Dendritic cell treated with granulocyte-macrophage colony-stimulating factor and Interleukin-4, amounts not matched to agents 40 ng/mL and 50 ng/mL, for 4 days (primary cell): ENCODE measurements at regions not wholly inside any gene's neighbourhood (a gene's known extent, or its start where the extent isn't known, plus 50 kb on each side); places are given as distances from the start of the nearest gene placed in this dataset.

Experiments used
- H3K27ac Mint-ChIP-seq: one replicate; pipeline ENCODE4 v1.8.0; 2022; ENCODE audit warnings: mild to moderate bottlenecking, mixed read lengths
- H3K27me3 Mint-ChIP-seq: one replicate; pipeline ENCODE4 v1.8.0; 2022; ENCODE audit warnings: mild to moderate bottlenecking, mixed read lengths
- H3K36me3 Mint-ChIP-seq: one replicate; pipeline ENCODE4 v1.8.0; 2022; ENCODE audit warnings: low read depth, mixed read lengths
- H3K4me1 Mint-ChIP-seq: one replicate; pipeline ENCODE4 v1.8.0; 2022; ENCODE audit warnings: low read depth, mixed read lengths
- H3K4me3 Mint-ChIP-seq: one replicate; pipeline ENCODE4 v1.8.0; 2022; ENCODE audit warnings: mild to moderate bottlenecking, moderate library complexity, mixed read lengths
- H3K9me3 Mint-ChIP-seq: one replicate; pipeline ENCODE4 v1.8.0; 2022; ENCODE audit warnings: mixed read lengths
- intact Hi-C: fragments of 100-400 bp; cut with micrococcal nuclease; formaldehyde crosslinking; loops from one replicate; pipeline ENCODE4 v1.15.0; 2022

- Mint-ChIP-seq H3K36me3 (no peaks in the 10 kb centered on the region), H3K4me1 (no peaks in the 10 kb centered on the region), H3K9me3 (no peaks in the 10 kb centered on the region), H3K27ac (no peak overlapping the region), H3K27me3 (no peaks in the 10 kb centered on the region), H3K4me3 (no peak overlapping the region)
- intact Hi-C loops: no loop called here
These were observed 217.9 kb upstream of the KCNMB2 start for GRCh38 chr3:178318340-178318739.

- no peak overlapping the region for H3K4me3 Mint-ChIP-seq
- no peaks in the 10 kb centered on the region for H3K4me1 Mint-ChIP-seq
- H3K36me3 Mint-ChIP-seq: no peaks in the 10 kb centered on the region
- intact Hi-C loops: no loop called here
- H3K27me3 Mint-ChIP-seq: no peaks in the 10 kb centered on the region
- no peaks in the 10 kb centered on the region for H3K9me3 Mint-ChIP-seq
- H3K27ac Mint-ChIP-seq: no peak overlapping the region
These were observed 217.1 kb upstream of the KCNMB2 start for GRCh38 chr3:178318941-178319816.

GRCh38 chr3:178320456-178321351, 215.5 kb upstream of the KCNMB2 start:
- Mint-ChIP-seq H3K4me3 (no peak overlapping the region), H3K4me1 (no peaks in the 10 kb centered on the region), H3K9me3 (no peaks in the 10 kb centered on the region), H3K27me3 (no peaks in the 10 kb centered on the region), H3K27ac (no peak overlapping the region), H3K36me3 (no peaks in the 10 kb centered on the region)
- intact Hi-C loops: no loop called here

GRCh38 chr3:178324356-178324755, 211.9 kb upstream of the KCNMB2 start:
- no peaks in the 10 kb centered on the region for H3K4me1 Mint-ChIP-seq
- intact Hi-C loops: no loop called here

GRCh38 chr3:178325330-178325729, 210.9 kb upstream of the KCNMB2 start:
- Mint-ChIP-seq H3K9me3 (no peaks in the 10 kb centered on the region), H3K4me1 (no peaks in the 10 kb centered on the region), H3K4me3 (no peak overlapping the region), H3K36me3 (no peaks in the 10 kb centered on the region), H3K27ac (no peak overlapping the region), H3K27me3 (no peaks in the 10 kb centered on the region)
- intact Hi-C loops: no loop called here

More at GRCh38 chr3:178324356-178324755, 211.9 kb upstream of the KCNMB2 start:
- H3K36me3 Mint-ChIP-seq: no peaks in the 10 kb centered on the region
- H3K27me3 Mint-ChIP-seq: no peaks in the 10 kb centered on the region
- no peak overlapping the region for H3K27ac Mint-ChIP-seq
- no peaks in the 10 kb centered on the region for H3K9me3 Mint-ChIP-seq
- no peak overlapping the region for H3K4me3 Mint-ChIP-seq

GRCh38 chr3:178329936-178330335, 206.3 kb upstream of the KCNMB2 start:
- H3K4me1 Mint-ChIP-seq: no peaks in the 10 kb centered on the region
- no peaks in the 10 kb centered on the region for H3K9me3 Mint-ChIP-seq
- no peak overlapping the region for H3K27ac Mint-ChIP-seq
- intact Hi-C loops: no loop called here
- H3K36me3 Mint-ChIP-seq: no peaks in the 10 kb centered on the region
- no peak overlapping the region for H3K4me3 Mint-ChIP-seq
- H3K27me3 Mint-ChIP-seq: no peaks in the 10 kb centered on the region

GRCh38 chr3:178334239-178334638, 202.0 kb upstream of the KCNMB2 start:
- Mint-ChIP-seq H3K4me3 (no peak overlapping the region), H3K27ac (no peak overlapping the region), H3K36me3 (no peaks in the 10 kb centered on the region), H3K27me3 (no peaks in the 10 kb centered on the region), H3K4me1 (no peaks in the 10 kb centered on the region), H3K9me3 (peaks cover 9% of the 10 kb centered on the region)
- intact Hi-C loops: no loop called here

- peaks cover 9% of the 10 kb centered on the region for H3K9me3 Mint-ChIP-seq
- intact Hi-C loops: no loop called here
- no peaks in the 10 kb centered on the region for H3K4me1 Mint-ChIP-seq
- no peaks in the 10 kb centered on the region for H3K36me3 Mint-ChIP-seq
- no peak overlapping the region for H3K27ac Mint-ChIP-seq
- H3K4me3 Mint-ChIP-seq: no peak overlapping the region
- H3K27me3 Mint-ChIP-seq: no peaks in the 10 kb centered on the region
These were observed 199.9 kb upstream of the KCNMB2 start for GRCh38 chr3:178336336-178336735.

GRCh38 chr3:178340506-178340905, 195.7 kb upstream of the KCNMB2 start:
- H3K9me3 Mint-ChIP-seq: peaks cover 8% of the 10 kb centered on the region
- no peaks in the 10 kb centered on the region for H3K4me1 Mint-ChIP-seq
- no peaks in the 10 kb centered on the region for H3K27me3 Mint-ChIP-seq
- H3K27ac Mint-ChIP-seq: no peak overlapping the region
- H3K36me3 Mint-ChIP-seq: no peaks in the 10 kb centered on the region
- no peak overlapping the region for H3K4me3 Mint-ChIP-seq
- intact Hi-C loops: no loop called here

GRCh38 chr3:178341636-178342035, 194.6 kb upstream of the KCNMB2 start:
- H3K27ac Mint-ChIP-seq: no peak overlapping the region
- no peaks in the 10 kb centered on the region for H3K4me1 Mint-ChIP-seq
- no peaks in the 10 kb centered on the region for H3K36me3 Mint-ChIP-seq
- H3K4me3 Mint-ChIP-seq: no peak overlapping the region
- H3K9me3 Mint-ChIP-seq: no peaks in the 10 kb centered on the region
- intact Hi-C loops: no loop called here
- H3K27me3 Mint-ChIP-seq: no peaks in the 10 kb centered on the region

GRCh38 chr3:178342111-178342510, 194.1 kb upstream of the KCNMB2 start:
- H3K36me3 Mint-ChIP-seq: no peaks in the 10 kb centered on the region
- intact Hi-C loops: no loop called here
- H3K9me3 Mint-ChIP-seq: no peaks in the 10 kb centered on the region
- no peaks in the 10 kb centered on the region for H3K27me3 Mint-ChIP-seq
- no peaks in the 10 kb centered on the region for H3K4me1 Mint-ChIP-seq
- no peak overlapping the region for H3K27ac Mint-ChIP-seq
- H3K4me3 Mint-ChIP-seq: no peak overlapping the region

GRCh38 chr3:178343433-178344038, 192.7 kb upstream of the KCNMB2 start:
- Mint-ChIP-seq H3K27me3 (no peaks in the 10 kb centered on the region), H3K9me3 (peaks cover under 1% of the 10 kb centered on the region), H3K4me3 (no peak overlapping the region), H3K36me3 (no peaks in the 10 kb centered on the region), H3K27ac (no peak overlapping the region), H3K4me1 (no peaks in the 10 kb centered on the region)
- intact Hi-C loops: no loop called here

GRCh38 chr3:178345944-178346343, 190.3 kb upstream of the KCNMB2 start:
- intact Hi-C loops: no loop called here
- Mint-ChIP-seq H3K36me3 (no peaks in the 10 kb centered on the region), H3K27ac (no peak overlapping the region), H3K9me3 (peaks cover 8% of the 10 kb centered on the region), H3K4me3 (no peak overlapping the region), H3K4me1 (no peaks in the 10 kb centered on the region), H3K27me3 (no peaks in the 10 kb centered on the region)
